ENCODE measurements at regions not wholly inside any gene's neighbourhood (a gene's known extent, or its start where the extent isn't known, plus 50 kb on each side); places are given as distances from the start of the nearest gene placed in this dataset.

DNA sequence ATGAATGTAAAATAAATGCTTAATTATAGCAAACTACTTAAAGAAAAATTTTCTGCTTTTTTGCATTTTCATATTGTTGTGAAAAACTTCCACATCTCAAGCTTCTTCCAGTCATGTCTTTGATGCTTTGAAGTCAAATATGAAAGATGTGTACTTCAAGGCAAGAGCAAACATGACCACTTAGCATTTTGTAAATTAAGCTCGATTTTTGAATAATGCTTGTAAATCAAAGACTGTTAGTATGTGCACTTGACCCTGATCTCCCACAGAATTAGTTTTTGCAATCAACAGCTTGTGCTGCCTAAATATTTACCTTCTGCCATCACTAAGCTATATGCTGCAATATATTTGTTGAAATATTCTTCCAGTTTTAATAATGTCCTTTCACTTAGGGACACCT is 486.1 kb upstream of the ID2 start:
- no peak for DNase-seq

DNA sequence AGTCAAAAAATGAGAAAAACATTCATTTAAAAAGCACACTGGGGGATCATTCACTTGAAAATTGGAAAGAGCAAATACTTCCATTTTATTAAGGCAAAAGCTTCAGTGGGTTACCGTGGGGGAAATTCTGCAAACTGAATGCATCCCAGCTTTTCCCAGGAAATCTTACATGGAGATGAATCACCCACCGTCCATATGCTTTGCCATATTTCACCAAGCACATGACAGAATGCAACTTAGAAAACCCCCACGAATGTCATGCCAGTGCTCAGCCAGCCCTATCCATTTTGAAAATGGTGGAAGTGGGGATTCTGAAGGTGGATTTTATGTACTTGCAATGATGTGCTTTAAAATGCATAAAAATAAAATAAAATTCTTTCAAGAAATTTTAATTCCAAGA is 485.5 kb upstream of the ID2 start:
- no peak for DNase-seq

DNA sequence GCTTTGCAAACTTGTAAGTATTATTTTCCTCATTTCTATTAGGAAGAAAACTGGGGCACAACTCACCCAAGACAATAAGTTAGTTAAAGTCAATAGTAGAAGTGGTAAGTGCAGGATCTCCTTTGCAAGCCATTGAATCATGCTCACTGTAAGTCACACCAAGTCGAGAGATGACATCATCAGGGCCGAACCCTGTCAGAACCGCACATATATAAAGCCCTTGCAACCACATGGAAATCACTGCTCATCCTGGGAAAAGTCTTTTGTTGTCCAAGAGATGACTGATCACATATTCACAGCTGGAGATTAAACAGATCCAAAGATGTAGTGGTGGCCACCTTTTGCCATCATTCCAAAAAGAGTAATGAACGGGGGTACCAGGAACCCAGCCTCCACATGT is 484.8 kb upstream of the ID2 start:
- no peak for DNase-seq

DNA sequence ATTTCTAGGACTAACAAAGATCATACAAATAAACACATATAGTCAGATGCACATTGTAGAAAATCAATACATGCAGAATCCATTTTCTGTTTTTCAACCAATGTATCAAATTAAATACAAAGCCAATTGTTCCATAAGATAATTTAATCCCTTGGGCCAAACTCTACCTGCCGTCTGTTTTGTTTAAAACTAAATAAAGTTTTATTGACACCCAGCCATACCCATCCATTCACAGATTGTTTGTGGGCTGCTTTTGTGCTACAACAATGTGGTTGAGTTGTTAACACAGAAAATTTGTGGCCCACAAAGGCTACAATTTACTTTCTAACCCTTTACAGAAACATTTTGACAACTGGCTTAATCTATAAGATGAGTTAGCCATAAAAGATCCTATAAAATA is 484.0 kb upstream of the ID2 start:
- DNase-seq, result no peak

DNA sequence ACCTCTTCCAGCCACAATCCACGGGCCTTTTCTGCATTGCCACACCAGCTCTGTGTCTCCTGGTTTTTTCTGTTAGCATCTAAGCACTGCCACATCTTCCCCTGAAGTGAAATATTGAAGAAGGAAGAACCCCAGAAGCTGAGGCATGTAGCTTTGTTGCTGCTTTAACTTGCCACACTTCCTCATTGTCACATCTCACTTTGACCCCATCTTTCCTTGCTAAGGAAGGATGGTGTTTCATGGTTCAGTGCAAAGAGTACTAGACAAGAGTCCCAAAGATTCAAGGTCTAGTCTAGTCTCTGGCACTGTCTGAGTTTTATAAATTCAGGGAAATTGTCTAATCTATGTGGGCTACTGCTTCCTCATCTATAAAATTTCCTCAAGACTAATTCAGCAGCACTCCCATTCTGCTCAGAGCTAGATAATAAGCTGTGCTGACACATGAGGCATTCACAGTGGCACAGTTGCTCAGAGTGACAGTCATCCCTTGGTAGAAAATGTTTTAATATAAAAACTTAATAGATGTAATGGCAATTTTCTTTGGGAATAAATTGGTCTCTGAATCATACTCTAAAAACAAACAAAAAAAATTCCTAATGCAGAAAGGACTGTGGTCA is 483.0 kb upstream of the ID2 start:
- DNase-seq, result no peak

DNA sequence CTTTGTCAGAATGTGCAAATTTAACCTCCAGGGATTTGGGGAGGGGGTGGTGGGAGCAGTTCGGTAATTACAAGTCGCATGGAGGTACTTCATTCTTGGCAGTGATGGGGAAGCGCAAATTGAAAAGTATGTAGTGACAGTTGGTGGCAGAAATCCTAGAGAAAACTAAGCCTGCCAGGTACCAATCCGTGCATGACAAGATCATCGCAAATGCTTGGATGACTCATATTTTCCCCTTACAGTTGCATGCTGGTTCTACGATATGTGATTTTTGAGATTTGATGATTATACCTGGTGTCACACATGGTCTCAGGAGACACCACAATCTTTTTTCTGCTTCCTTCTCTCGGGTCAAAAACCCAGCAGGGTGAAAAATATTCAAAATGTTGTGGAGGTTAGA is 479.7 kb upstream of the ID2 start:
- DNase-seq, result no peak

DNA sequence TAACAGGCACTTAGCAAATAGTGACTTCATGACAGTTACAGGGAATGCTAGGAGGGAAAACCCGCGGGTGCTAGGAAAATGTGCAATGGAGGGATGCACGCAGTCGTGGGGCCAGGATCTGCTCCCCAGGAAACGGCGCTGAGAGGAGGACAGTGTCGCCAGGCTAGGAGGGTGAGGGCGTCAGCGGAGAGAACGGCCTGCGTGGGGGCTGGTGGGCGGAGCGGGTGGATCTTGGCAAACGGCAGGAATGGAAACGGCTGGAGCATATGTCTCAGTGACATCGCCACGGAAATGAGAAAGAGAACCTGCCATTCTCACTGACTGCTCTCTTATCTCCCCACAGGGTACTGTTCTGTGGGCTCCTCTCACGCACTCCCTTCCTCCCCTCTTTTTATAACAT is 478.5 kb upstream of the ID2 start:
- no peak for DNase-seq

DNA sequence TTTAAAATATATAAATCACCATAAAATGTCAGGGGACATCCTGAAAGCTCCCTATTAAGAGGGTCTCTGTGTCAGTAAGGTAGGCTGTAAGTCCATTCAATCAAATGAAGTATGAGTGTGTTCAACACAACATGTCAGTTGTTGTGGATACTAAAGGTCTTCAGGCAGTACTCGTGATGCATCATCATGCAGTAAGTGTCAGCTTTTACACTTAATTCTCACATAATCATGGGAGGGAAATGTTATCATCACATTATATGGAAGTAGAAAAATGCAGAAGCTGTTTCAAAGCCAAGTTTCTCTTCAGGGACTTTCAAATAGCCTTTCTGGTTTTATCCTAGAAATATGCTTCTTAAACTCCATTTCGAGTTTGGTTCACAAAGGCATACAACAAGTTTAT is 477.1 kb upstream of the ID2 start:
- DNase-seq, result no peak

DNA sequence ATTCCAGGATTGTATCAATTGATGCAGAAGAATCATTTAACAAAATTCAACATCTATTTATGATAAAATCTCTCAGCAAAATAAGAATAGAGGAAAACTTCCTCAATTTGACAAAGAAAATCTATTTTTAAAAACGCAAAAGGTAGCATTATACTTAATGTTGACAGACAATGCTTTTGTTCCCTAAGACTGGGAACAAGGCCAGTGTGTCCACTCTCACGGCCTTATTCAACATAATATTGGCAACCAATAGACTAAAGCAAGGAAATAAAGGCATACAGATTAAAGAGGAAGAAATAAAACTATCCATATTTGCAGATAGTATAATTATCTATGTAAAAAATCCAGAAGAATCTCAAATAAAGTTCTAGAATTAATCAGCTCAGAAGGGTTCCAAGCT is 472.4 kb upstream of the ID2 start:
- DNase-seq, result no peak

DNA sequence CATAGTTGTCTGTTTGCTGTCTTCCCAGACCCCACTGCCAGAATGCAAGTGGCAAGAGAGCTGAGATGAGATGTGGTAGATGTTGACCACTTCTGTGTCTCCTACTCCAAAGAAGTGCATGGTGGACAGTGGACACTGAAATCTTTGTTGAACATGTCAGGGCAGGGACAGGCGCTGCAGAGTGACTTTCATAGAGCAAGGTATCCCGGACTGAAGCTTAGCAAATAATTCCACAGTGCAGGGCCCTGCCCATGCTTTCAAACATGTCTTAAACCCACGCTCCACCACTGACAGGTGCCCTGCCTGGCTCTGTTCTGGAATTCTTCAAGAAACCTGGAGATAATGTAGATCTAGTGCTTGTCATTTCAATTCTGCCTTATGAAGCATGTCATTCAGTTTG is 470.5 kb upstream of the ID2 start:
- DNase-seq, result no peak

DNA sequence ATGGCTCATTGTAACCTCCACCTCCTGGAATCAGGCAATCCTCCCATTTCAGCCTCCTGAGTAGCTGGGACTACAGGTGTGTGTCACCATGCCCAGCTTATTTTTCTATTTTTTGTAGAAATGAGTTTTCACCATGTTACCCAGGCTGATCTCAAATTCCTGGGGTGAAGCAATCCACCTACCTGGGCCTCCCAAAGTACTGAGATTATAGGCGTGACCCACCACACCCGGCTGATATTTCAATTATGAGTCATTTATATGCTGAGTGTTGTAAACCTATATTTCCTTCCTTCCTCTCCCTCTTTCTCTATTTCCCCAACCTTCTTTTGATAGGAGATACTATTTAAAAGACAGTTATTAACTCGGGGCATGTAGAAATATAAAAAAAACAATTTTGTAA is 469.6 kb upstream of the ID2 start:
- DNase-seq, result no peak

DNA sequence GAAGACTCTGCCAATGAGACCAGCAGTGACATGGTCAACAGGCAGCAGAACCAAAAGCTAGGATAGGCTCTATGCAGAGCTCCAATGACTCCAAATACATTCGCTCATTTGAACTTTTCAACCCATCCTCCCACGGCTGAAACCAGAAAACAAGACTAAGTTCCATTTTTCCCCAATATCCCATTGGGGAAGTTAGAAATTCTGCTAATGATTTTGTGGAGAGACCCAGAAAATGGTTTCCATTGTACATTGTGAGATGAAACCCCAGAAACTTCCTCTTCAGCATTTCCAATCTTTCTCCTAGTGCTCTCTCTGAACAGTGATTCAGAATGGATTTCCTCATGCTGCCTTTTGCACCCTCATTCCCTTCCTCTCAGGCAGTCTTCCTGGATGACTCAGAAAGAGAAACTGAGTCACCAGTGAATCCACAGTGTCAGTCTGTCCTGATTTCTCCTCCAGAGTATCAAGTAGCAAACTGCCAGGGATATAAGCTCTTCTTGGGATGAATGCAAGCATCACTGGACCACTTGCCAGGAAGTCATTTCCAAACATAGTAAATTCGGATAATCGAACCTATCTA is 467.7 kb upstream of the ID2 start:
- no peak for DNase-seq

DNA sequence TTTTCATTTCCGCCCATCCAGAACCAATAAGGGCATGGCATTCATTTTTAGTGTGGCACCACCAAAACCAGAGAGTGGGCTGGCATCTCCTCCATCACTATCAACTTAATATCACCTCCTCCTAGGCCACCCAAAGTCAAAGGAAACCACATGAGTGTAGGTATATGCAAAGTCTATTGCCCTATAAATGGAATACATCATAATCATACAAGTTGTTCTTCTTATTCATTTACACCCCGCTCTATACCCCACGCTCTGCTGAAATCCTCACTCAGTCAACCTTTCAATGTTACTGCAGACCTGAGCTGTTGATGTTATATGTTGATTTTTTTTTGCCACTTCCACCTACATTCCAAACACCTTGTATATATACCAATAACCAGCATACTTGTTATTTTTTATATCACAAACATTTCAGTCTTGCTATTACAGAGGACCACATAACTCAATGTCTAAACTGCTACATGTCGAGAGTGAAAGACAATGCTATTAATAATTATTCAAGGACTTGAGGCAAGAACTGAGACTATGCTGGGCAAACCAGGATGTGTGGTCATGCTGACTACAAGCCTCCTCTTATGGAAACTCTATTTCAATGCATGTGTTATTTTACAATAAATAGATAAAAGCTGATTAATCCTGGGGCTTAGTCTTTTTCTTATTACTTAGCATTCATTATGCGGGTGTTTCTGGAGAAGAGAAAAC is 466.5 kb upstream of the ID2 start:
- no peak for DNase-seq

DNA sequence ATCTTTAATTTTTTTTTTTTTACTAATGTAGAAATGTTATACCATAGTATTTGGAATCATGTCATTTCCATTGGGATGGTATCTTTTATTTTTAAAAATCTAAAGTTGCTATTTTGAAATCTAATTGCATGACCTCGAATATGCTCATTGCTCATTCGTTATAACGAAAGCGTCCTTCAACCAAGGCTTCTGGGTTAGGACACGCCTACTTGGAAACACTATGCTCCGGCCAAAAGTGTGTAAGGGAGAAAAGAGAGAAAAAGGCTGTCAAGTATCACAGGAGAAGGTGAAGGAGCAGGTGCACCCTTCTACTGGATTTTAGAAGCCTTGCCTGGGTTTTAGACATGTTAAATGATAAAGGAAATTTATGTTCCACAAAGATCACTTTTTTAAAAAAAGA is 465.9 kb upstream of the ID2 start:
- no peak for DNase-seq

DNA sequence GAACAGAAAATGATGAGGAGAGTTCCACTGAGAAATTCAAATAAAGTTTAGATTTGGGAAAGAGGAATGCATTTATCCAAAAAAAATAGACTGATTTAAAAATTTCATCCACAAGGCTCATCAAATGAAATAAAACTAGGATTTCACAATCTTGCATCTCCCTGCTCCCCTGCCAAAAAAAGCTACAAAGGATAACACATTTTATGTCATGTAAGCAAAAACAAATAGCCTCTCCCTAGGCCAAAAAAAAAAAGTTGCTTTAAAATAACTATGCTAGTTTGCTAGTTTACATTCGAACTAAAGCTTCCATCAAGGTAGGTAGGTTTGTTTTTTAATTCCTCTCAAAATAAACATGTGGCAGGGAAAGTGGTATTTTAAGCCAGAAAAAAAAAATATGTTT is 465.5 kb upstream of the ID2 start:
- DNase-seq, result no peak

DNA sequence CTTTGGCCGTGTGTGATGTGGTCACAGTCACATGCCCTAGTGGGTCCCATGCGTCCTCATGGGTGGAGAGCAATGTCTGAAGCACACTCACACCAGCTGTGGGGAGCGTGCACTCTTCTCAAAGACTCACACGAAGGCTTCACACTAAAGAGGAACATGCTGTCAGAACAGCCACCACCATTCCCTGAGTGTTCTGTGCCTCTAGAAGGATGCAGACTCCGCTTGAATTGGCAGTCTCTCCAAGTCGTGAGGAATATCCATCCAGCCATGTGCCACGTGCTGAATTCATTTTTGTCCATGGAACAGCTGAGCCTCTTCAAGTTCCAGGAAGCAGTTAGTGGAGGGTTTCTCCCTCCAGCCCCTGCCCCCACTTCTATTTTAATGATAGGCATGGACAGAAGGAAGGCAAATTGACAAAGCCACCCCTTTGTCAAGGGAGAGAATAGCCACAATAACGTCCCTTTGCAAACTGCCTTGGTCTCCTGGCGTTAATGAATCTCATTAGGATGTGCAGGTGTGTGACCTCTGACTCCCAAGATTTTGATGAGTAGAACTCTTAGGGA is 464.3 kb upstream of the ID2 start:
- no peak for DNase-seq

DNA sequence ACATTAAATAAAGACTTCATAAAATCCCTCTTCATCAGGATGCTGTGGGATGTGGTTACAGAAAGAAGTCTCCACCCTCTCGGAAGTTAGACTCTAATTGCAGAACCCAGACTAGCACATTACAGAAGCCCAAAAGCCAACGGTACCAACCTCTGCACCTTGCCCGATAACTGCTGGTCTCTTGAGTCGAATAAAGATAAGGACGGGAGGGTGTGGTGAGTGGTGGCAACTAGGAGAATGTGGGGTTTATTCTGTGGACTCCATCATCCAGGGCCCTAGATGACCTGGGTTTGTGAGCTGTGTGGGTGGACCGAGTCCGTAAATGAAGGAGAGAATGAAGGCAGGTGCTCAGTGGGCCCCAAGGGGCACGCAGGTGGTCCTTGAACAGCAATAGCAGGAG is 462.8 kb upstream of the ID2 start:
- DNase-seq, result no peak

DNA sequence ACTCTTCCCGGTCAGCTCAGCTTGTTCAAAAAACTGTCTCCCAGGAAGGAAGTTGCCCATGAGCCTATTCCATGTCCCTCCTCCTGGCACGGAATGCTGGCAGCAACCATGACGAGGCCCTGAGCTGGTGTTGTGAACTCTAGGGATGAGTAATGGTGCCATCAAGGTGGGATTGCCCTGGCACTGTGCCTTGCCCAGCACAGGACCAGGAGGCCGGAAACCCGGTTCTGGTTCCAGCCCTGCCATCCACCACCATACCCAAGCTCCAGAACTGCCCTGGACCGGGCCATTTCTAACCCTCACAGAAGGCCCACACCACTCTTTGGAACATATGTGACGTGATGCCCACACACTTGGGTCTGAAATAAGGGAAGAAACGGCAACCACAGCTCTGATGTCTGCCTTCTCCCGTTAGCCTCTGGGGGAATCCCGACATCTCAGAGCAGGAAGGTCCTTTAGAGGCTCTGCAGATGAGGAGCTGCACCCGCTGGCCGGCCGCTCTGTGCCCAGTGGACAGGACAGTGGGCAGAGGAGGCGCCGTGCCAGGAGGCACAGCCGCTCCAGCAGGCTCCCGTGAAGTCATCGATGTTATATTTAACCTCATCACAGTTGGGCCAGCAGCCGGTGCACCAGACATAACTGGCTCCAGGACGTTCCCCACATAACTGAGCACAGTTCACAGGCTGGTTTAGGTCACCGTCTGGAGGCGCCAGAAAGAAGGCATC is 462.1 kb upstream of the ID2 start:
- DNase-seq, result no peak

DNA sequence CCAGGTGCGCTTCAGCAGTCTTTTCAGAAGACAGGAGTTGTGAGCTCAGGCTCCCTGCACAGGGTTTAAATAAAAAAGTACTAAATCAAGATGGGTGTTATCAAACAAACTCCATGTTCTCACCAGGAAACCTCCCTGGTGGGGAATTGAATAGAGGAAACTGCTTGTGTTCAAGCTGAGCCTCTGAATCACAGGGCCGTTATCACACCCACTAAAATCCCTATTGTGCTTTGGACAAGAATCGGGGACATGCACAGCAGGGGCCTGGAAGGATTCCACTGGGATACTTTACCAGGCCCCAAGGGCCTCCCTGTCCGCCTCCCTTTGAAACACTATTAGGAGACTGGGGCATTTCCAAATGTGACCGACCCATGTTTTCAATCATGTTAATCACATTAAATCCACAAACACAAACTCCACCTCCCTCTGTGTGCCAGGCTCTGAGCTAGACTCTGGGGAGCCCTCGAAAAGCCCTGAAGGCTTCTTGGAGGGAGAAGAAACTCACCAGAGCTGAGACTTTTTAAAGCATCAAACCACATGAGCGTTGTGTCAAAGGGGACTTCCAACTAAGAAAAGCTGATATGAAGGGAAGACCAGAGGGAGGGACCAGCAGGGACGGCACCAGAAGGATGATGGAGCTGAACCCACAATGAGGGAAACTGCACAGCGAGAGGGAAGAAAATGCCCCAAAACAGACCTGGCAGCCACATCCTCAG is 458.7 kb upstream of the ID2 start:
- DNase-seq, result no peak

DNA sequence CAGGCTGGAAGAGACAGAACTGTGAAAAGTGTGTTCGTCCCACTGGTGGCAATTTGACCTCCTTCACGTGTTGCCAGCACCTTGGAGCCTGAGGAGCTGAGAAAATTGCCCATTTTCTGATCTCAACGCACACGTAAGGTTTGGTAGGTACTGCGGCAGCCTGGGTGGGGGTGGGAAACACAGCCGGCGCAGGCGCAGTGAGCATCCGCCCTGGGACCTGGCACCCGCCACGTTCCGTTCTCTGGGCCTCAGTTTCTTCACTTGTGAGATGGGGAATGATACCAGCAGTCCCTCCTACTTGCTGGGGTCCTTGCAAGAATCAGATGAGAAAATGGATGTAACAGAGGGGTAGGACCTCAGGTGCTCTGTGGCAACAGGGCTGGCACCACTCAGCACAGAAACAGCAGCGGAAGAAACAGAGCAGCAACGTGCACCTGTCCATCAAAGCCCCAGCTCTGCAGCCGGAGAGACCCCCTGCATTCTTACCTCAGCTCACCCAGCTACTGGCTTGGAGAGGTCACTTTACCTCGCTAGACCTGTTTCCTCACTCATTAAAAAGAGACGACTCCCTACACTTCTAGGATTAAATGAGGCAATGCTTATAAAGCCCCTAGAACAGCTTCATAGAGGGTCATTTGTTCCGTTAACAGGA is 458.0 kb upstream of the ID2 start:
- DNase-seq, result no peak

DNA sequence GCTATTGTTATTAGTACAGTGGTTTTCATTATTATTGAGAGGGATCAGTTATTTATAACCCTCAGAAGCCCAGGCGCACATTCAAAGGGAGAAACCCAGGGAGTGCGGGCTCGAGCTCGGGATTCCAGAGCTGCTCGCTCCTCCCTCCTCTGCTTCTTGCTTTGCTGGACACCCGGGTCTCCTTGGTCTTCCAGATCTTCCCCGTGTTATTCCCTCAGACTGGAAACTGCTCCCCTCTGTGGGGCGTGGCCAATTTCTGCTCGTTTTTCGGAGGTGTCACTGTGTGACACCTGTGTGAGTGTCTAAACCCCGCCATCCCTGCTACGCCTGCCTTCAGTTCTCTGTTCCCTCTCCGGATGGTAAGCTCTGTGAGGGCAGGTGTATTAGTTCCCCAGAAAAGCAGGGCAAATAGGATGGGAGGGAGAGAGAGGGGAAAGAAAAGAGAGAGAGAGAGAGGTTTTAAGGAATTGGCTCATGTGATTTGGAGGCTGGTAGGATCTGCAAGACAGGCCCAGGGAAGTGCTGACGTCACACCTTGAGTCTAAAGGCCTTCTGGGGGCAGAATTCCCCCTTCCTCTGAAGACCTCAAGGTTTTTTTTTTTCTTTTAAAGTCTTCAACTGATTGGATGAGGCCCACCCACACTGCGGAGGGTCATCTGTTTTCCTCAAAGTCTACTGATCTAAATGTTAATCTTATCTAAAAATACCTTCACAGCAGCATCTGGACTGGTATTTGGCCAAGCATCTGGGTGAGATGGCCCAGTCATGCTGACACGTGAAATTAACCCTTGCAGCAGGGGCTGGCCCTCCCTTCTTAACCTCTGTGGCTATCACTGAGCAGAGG is 457.3 kb upstream of the ID2 start:
- no peak for DNase-seq

DNA sequence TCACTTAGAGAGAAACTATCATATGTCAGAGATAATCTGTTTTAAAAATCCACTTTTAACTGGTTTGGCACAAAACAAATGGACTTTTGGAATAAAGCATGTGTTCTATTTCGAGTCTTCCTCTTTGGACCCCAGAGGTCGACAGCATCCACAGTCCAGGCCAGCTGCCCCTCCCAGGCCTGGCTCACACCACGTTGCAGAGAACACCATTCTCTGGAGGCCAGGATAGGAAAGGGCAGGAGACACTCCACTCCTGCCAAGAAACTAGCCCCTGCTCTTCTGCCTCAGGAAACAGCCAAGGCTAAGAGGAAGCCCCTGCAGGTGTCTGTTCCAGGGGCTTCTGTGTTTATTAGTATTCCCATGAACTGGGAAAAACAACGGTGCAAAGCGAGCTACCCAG is 456.6 kb upstream of the ID2 start:
- DNase-seq, result no peak

Measured in CD4-positive, alpha-beta T cell treated with Interleukin-1 beta for 1 hour (primary cell).